B cell (primary cell): ENCODE measurements at regions not wholly inside any gene's neighbourhood (a gene's known extent, or its start where the extent isn't known, plus 50 kb on each side); places are given as distances from the start of the nearest gene placed in this dataset.

Experiments
- CTCF ChIP-seq: fragments of 200-600 bp; IDR thresholded peaks from one replicate; pipeline ENCODE4 v1.8.0; 2022; ENCODE audit warnings: antibody characterized with exemption, mild to moderate bottlenecking
- EZH2 ChIP-seq: IDR thresholded peaks from 2 replicates; pipeline ENCODE4 v1.6.1; 2012; ENCODE audit warnings: borderline replicate concordance, low read depth, mild to moderate bottlenecking, moderate library complexity, low read length; ENCODE audit not compliant: insufficient read depth, poor library complexity, severe bottlenecking

- TF ChIP-seq CTCF (no peak), EZH2 (no peak)
These were observed 158.7 kb downstream of the KATNIP start for GRCh38 chr16:27708651-27709050.
